ENCODE measurements at regions not wholly inside any gene's neighbourhood (a gene's known extent, or its start where the extent isn't known, plus 50 kb on each side); places are given as distances from the start of the nearest gene placed in this dataset.
"Not testable (repeated sequence)": the region's sequence is repeated elsewhere in the genome, so short reads cannot be mapped to it uniquely, and the experiment has no call there.

DNA sequence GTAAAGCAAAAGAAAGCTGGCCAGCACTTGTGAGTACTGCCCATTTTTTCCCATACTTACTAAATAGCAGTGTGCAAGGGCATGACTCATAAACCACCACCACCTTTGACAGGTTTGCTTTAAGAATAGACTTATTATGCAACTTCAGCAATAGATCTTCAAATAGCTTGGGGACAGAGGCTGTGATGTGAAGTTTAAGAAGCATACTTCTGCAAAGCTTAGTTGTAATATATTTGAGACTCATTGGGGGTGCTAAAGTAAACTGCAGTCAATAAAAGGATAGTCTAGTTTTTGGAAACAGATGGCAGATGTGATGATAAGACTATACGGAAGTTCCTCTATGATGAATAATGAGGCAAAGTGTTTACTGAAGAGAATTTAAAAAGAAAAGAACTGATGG lies 210.0 kb downstream of the PLA2G4A start:
- no peak for DNase-seq (ENCODE audit: low spot score)

DNA sequence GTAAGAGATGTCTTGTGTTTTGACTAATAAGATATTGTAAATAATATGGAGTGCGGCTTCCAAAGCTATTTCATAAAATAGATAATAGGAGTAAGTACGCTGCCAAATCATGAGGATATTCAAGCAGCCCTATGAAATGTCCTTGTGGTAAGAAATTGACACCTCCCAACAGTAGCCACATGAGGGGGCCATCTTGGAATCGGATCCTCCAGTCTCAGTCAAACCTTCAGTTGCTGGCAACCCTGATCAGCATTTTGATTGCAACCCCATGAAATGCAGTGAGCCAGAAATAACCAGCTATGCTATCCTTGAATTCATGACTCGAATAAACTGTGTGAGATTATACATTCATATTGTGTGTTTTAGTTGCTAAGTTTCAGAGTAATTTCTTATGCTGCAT lies 212.4 kb downstream of the PLA2G4A start:
- DNase-seq (ENCODE audit: low spot score): no peak

GRCh38 chr1:187042538-187042937 lies 213.8 kb downstream of the PLA2G4A start:
- DNase-seq (ENCODE audit: low spot score): no peak

DNA sequence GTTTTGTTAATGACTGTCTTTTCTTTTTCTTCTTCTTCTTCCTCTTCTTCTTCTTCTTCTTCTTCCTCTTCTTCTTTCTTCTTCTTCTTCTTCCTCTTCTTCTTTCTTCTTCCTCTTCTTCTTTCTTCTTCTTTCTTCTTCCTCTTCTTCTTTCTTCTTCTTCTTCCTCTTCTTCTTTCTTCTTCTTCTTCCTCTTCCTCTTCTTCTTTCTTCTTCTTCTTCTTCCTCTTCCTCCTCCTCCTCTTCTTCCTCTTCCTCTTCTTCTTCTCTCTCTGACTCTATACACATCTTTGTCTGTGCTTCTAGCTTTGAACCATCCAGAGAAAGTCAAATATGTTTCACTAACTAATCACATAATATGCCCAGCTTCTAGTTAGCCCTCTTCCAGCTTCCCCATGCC lies 214.7 kb downstream of the PLA2G4A start:
- DNase-seq (ENCODE audit: low spot score): not testable (repeated sequence)

DNA sequence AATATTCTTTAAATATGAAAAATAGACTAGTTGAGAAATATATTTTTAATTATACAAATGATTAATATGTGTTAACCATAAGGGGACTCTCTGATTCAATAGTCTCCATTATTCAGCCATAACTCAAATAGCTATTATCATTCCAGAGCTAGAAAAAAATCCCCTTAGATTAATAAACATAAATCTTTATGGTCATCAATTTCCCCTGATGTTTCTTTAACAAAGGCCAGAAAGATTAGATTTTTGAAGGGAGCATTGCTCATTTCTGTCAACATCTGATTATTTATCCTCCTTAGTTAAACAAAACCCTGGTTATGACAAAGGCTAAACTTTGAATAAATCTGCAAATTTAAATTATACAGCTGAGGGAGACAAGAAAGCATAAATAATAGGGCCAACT lies 215.7 kb downstream of the PLA2G4A start:
- no peak for DNase-seq (ENCODE audit: low spot score)

DNA sequence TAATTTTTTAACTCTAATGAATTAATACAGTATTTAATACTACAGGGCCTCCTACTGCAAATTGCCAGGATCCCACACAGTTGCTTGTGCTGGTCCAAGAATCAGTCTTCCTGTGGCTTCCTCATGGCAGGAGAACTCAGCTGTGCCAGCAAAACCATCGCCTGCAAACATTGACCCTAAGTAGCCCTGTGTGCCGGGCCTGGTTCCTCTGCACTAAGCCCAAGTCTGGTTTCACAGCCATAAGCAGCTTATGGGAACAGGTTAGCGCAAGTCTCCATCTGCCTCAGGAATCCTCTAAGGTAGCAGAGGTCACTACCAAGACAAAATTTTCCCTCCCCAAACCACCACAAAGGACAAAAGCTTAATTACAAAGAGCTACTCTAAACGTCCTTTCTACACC lies 216.6 kb downstream of the PLA2G4A start:
- DNase-seq (ENCODE audit: low spot score): peak; percentile 52

DNA sequence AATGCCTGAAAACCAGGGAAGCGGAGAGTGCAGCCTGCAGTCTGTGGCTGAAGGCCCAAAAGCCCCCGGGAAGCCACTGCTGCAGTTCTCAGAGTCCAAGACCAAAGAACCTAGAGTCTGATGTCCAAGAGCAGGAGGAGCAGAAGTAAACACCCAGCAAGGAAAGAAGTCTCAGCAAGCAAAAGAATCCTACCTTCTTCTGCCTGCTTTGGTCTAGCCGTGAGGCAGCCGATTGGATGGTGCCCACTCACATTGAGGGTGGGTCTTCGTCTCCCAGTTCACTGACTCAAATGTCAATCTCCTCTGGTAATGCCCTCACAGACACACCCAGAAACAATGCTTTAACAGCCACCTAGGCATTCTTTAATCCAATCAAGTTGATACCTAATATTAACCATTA lies 217.5 kb downstream of the PLA2G4A start:
- DNase-seq (ENCODE audit: low spot score): no peak

DNA sequence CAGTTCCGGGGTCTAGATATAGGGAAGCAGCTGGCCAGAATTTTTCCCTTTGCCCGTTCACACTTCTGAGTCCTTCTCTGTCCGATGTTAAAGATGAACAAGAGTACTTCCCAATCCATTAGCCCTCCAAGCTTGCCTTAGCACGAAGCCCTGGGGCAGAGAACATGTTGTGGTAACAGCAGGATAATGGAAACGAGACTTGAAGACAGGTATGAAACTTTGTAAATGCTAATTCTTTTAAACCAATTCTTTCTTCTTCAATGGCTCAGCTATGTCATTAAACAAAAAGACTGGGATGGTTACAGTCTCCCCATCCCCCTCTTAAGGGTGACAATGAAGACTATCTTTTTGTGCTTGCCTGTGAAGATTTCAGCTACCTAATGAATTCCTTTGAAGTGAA lies 218.5 kb downstream of the PLA2G4A start:
- DNase-seq (ENCODE audit: low spot score): no peak

DNA sequence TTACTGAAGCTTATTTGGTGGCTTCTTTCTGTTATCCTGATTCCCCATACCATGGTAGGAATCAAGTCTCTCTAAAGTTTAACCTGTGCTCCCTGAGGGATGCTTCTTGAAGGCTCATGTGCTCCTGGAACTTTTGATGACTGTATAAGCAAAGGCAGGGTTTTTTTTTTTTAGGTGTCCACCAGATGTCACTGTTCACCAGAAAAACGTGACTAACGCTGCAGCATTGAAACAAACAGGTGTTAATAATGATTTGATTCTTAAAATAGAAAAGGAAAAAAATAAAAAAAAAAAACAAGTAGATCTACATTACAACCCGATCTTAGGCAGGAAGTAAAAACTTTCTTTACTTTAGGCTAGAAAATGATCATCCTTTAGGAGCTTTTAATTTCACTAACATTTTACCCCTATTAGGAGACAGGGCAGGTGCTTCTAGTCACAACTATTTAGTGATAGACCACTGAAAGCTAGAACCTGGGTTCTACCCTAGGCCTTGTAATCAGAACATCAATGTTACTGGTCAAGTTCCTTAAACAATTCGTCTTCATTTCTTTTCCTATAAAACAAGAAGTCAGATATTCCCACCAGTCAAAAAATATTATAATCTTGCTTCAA lies 223.0 kb downstream of the PLA2G4A start:
- DNase-seq (ENCODE audit: low spot score): peak; percentile 54

- DNase-seq (ENCODE audit: low spot score): no peak
Observed at GRCh38 chr1:187053876-187054275, 225.1 kb downstream of the PLA2G4A start.

DNA sequence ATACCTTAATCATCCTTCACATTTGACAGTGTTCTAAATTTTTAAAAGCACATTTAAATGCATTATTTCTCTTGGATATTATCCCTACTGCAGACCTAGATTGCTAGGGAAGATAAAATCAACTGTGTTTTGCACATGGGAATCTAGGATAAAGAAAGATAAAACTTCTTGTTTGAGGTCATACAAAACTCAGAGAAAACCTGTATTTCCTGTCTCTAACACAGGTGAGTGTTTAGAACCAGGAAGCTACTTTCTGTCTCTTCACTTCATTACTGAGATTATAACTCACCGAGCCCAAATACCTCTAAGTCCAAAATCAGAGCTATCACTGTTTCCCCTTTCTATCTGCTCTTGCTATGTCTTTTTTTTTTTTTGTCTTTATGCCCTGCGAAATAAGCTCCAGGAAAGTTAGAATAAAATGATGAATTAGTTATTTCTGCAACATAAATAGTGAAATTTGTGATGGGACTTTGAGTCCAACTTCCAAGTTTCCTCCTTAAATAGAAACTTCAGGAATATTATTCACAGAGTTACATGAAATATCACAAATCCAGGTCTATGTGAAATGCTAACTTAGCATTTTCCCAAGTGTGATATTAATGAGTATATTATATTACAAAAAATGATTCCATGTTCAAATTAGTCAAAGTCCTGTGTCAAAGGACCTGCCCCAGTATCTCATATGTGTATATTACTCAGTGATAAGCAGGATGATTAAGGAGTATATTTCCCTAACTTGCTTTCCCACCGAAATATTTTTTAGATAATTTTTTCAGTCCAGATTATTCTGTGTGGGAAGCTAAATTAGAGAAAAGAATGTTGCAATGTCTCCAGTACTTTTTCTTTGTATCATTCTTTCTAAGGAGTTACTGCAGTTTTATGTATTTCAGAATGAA lies 226.4 kb downstream of the PLA2G4A start:
- no peak for DNase-seq (ENCODE audit: low spot score)

GRCh38 chr1:187063271-187063670 lies 234.5 kb downstream of the PLA2G4A start:
- no peak for DNase-seq (ENCODE audit: low spot score)

DNA sequence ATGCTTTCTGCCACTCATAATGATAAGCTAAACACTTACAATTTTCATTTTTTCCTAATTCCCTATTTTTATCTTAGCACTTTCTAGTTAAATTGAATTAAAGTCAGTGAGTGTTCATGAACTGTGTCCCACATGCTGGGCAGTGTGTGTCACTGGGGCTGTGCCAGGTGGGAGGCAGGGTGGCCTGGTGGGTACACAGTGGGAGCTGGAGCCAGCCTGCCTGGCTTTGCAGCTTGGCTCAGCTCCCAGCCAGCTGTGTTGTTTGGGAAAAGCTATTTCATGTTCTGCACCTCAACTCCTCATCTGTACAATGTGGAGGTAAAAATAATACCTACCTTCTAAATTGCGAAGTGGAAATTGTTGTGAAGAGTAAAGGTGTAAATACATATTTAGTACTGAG lies 238.4 kb downstream of the PLA2G4A start:
- DNase-seq (ENCODE audit: low spot score): peak; percentile 40

- DNase-seq (ENCODE audit: low spot score): no peak
Observed at GRCh38 chr1:187070076-187070475, 241.3 kb downstream of the PLA2G4A start.

- not testable (repeated sequence) for DNase-seq (ENCODE audit: low spot score)
Observed at GRCh38 chr1:187072262-187073034, 243.7 kb downstream of the PLA2G4A start.

GRCh38 chr1:187073035-187073560 lies 244.3 kb downstream of the PLA2G4A start:
- DNase-seq (ENCODE audit: low spot score): not testable (repeated sequence)

DNA sequence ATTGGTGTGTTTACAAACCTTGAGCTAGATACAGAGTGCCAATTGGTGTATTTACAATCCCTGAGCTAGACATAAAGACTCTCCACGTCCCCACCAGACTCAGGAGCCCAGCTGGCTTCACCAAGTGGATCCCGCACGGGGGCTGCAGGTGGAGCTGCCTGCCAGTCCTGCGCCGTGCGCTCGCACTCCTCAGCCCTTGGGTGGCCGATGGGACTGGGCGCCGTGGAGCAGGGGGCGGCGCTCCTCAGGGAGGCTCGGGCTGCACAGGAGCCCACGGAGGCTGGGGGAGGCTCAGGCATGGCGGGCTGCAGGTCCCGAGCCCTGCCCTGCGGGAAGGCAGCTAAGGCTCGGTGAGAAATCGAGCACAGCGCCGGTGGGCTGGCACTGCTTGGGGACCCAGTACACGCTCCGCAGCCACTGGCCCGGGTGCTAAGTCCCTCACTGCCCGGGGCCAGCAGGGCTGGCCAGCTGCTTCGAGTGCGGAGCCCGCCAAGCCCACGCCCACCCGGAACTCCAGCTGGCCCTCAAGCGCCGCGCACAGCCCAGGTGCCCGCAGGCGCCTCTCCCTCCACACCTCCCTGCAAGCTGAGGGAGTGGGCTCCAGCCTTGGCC lies 245.0 kb downstream of the PLA2G4A start:
- DNase-seq (ENCODE audit: low spot score): not testable (repeated sequence)

DNA sequence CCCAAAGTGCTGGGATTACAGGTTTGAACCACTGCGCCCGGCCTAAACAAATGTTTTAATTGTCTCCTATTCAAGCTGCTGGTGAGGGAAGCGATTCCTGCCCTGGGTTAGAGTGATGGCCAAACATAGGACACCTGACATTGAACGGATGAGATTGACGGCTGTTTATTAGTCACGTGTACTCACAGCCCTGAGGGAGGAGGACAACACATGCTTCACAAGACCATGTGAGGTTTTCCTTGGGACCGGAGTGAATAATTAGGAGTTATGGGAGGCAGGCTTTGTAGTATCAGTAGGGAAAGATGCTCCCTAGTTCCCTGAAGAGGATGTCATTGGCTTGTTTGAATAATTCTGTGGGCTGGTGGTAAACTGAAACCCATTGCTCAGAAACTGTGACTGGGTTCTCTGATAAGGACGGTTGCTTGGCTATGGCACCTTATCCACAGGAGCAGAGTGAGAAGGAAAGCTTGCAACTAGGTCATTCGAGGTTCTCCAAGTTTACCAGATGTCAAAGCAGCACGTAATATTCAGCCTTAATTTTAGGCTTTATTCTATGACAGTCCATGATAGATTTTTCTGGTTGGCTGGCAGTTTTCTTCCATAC lies 245.8 kb downstream of the PLA2G4A start:
- DNase-seq (ENCODE audit: low spot score): no peak

- DNase-seq (ENCODE audit: low spot score): no peak
Observed at GRCh38 chr1:187076922-187077321, 248.2 kb downstream of the PLA2G4A start.

- no peak for DNase-seq (ENCODE audit: low spot score)
Observed at GRCh38 chr1:187078321-187078720, 249.6 kb downstream of the PLA2G4A start.

- no peak for DNase-seq (ENCODE audit: low spot score)
Observed at GRCh38 chr1:187078916-187079315, 250.2 kb downstream of the PLA2G4A start.

DNA sequence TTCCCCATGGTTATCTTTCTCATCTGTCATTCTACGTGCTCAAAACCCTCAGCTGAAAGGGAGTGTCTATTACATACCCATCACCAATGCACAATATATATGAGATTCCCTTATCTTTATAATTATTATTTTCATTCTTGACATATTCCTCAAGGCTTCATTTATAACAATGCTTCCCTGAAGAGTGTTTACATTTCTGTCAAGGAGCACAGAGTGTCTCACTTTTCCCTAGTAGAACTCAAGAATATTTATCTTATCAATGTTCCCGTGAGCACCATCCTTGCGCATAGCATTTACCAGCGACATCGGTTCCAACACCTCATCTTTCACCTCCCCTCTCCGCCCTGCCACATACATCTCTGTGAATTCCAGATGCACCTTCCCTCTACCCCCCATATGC lies 250.6 kb downstream of the PLA2G4A start:
- DNase-seq (ENCODE audit: low spot score): no peak

All from D341Med (cell line).